ENCODE measurements at regions not wholly inside any gene's neighbourhood (a gene's known extent, or its start where the extent isn't known, plus 50 kb on each side); places are given as distances from the start of the nearest gene placed in this dataset.

- H3K4me1 ChIP-seq, result no peaks in the 10 kb centered on the region
- DNase-seq (ENCODE audit: low spot score in 2 of 2), result no peak
- H3K36me3 ChIP-seq, result no peaks in the 10 kb centered on the region
- no peaks in the 10 kb centered on the region for H3K27me3 ChIP-seq
- no peak overlapping the region for H3K27ac ChIP-seq
- no peak overlapping the region for H3K4me3 ChIP-seq
- TF ChIP-seq CTCF (IDR thresholded peaks at IDR 0.05), result no peak
- intact Hi-C loops (cut with DNase I), result no loop called here
- H3K9me3 ChIP-seq, result no peaks in the 10 kb centered on the region
Observed at GRCh38 chr10:6979371-6979770, 399.3 kb upstream of the PRKCQ start.

GRCh38 chr10:6978187-6978627 lies 398.1 kb upstream of the PRKCQ start:
- Histone ChIP-seq H3K36me3 (no peaks in the 10 kb centered on the region), H3K4me1 (no peaks in the 10 kb centered on the region), H3K4me3 (no peak overlapping the region), H3K27ac (no peak overlapping the region), H3K9me3 (no peaks in the 10 kb centered on the region), H3K27me3 (no peaks in the 10 kb centered on the region)
- no peak for TF ChIP-seq CTCF (IDR thresholded peaks at IDR 0.05)
- intact Hi-C loops (cut with DNase I), result no loop called here
- DNase-seq (ENCODE audit: low spot score in 2 of 2), result no peak

- DNase-seq (ENCODE audit: low spot score in 2 of 2), result no peak
- Histone ChIP-seq H3K36me3 (no peaks in the 10 kb centered on the region), H3K4me1 (no peaks in the 10 kb centered on the region), H3K4me3 (no peak overlapping the region), H3K27ac (no peak overlapping the region), H3K9me3 (no peaks in the 10 kb centered on the region), H3K27me3 (no peaks in the 10 kb centered on the region)
- intact Hi-C loops (cut with DNase I), result no loop called here
- no peak for TF ChIP-seq CTCF (IDR thresholded peaks at IDR 0.05)
Observed at GRCh38 chr10:6977398-6978186, 397.5 kb upstream of the PRKCQ start.

- no peaks in the 10 kb centered on the region for H3K36me3 ChIP-seq
- H3K9me3 ChIP-seq, result no peaks in the 10 kb centered on the region
- TF ChIP-seq CTCF (IDR thresholded peaks at IDR 0.05), result no peak
- H3K4me3 ChIP-seq, result no peak overlapping the region
- no peaks in the 10 kb centered on the region for H3K27me3 ChIP-seq
- intact Hi-C loops (cut with DNase I), result no loop called here
- no peak for DNase-seq (ENCODE audit: low spot score in 2 of 2)
- H3K4me1 ChIP-seq, result no peaks in the 10 kb centered on the region
- no peak overlapping the region for H3K27ac ChIP-seq
Observed at GRCh38 chr10:6973899-6974298, 393.8 kb upstream of the PRKCQ start.

GRCh38 chr10:6972226-6972625 lies 392.1 kb upstream of the PRKCQ start:
- no peak for TF ChIP-seq CTCF (IDR thresholded peaks at IDR 0.05)
- no peaks in the 10 kb centered on the region for H3K4me1 ChIP-seq
- H3K27me3 ChIP-seq, result no peaks in the 10 kb centered on the region
- DNase-seq (ENCODE audit: low spot score in 2 of 2), result no peak
- no peak overlapping the region for H3K27ac ChIP-seq
- intact Hi-C loops (cut with DNase I), result no loop called here
- no peak overlapping the region for H3K4me3 ChIP-seq
- no peaks in the 10 kb centered on the region for H3K36me3 ChIP-seq
- no peaks in the 10 kb centered on the region for H3K9me3 ChIP-seq
